GM21526 (cell line): ENCODE measurements at regions not wholly inside any gene's neighbourhood (a gene's known extent, or its start where the extent isn't known, plus 50 kb on each side); places are given as distances from the start of the nearest gene placed in this dataset.

ENCODE experiments used
- ATAC-seq: cut with Tn5 transposase; IDR thresholded peaks from one replicate; pipeline ENCODE4 v1.9.1; 2021; ENCODE audit warnings: moderate library complexity; ENCODE audit not compliant: unreplicated experiment, low FRiP score

DNA sequence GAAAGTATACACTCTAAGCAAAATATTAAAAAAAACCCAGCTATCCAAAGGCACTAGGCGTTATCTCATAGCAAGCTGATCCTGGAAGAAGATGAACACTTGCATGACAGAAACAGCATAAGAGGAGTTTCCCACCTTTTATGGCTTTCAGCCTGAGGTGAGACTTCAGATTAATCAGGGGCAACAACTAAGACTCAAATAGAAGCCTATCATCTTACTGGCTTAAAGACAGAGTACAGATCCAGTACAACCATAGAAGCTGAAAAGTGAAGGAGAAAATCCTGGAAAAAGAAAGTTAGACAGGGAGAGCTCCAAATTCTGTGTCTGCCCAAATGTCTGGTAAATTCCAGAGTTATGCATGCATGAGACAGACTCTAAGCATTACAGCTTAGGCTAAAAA is 360.8 kb upstream of the KCNN2 start:
- ATAC-seq, result no peak

DNA sequence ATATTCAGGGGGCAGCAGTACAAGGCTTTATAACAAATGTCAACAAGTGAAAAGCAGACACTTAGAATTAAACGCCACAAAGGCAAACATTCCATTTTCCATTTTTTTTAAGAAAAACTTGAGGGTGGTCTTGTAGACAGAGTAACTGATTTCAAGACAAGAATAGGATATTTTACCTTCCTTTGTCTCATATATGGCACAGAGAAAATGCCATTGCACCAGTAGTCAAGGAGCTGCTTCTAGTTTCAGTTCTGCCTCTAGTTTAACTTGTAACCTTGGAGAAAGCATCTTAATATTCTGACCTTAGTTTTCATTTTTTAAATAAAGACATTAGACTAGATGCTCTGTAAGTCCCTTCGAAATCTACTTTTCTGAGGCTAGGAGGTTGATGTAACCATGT is 355.3 kb upstream of the KCNN2 start:
- no peak for ATAC-seq

DNA sequence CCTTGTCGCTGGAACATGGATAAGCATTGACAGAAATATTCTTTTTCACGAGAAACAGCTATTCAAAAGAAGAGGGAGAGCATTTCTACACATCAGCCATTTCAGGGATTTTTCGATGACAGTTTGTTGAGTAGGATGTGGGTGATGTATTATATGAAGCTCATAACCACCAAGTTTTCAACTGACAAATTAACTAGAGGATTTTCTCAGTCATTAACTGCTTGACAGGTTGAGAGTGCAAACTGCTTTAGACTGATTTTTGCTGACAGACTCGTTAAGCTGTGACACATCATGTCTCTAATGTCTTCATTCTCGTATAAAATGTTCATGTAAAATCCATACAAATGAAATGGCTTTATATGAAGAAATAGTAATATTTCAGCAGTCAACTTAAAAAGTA is 354.2 kb upstream of the KCNN2 start:
- ATAC-seq, result no peak

DNA sequence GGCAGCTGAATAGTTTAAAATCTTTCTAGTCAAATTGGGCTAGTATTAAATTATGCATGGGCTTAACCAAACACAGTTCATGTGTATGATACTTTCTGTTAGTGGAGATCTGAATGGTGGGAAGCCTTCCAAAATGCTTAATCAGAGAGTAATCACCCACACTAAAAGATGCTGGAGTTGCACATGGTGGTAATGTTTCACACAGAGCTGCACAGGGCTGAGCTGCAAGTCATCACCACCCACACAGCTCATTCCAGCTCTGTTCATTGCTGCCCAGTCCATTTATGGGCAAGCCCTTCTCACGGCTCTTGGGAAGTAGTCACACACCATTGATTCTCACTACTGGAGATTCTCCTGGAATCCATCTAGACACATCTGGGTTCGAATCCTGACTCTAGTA is 351.5 kb upstream of the KCNN2 start:
- ATAC-seq, result no peak

DNA sequence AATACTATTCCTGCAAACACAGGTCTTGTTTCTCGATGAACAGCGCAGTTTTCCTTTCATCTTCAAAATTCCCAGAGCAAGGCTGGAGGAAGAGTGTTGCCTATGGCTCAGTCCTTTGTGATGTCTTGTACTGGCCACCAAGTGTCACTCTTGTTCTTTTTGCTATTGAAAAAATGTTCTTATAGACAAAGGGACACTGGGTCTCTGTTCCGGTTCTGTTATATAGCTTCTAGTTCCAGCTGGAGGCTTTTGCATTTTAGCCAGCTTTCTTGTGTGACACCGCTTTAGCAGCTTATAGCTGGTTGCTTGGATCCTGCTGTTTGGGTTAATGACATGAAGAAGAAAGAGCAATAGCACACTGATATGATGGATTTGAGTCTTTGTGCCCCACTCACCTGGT is 343.7 kb upstream of the KCNN2 start:
- no peak for ATAC-seq

DNA sequence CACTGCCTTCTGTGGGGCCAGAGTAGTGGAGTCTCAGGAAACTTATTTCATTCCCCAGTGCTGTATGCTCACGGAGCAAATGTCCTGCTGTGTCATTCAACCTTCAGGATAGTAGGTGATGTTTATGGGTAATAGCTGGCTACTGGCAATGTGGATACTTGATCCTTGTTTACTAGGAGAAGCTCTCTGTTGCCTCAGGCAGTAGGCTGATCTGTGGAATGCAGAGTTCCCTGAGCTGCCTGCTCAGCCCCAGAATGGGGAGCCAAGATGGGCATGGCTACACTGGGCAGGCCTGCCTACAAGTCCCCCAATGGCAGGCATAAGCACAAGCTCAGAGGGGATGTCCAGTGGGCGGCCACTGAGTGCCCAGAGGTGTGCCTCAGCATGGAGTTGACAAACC is 323.1 kb upstream of the KCNN2 start:
- no peak for ATAC-seq

DNA sequence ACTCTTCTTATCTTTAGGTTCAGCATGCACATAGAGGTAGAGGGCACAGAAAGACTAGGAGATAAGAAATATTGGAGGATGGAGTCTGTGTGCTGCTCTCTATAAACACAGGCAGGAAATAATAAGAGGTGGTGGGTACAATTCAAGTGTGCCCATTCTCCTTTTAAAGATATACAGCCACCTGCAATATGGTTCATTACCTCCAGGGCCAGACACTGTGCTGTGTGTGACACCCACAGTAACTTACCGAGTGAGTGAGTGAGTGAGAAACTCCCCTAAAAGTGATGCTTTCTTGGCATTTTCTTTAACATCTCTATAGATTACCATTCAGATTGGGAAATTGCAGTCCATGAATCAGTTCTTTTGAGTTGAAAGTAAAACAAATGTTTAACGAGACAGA is 311.8 kb upstream of the KCNN2 start:
- ATAC-seq, result no peak

DNA sequence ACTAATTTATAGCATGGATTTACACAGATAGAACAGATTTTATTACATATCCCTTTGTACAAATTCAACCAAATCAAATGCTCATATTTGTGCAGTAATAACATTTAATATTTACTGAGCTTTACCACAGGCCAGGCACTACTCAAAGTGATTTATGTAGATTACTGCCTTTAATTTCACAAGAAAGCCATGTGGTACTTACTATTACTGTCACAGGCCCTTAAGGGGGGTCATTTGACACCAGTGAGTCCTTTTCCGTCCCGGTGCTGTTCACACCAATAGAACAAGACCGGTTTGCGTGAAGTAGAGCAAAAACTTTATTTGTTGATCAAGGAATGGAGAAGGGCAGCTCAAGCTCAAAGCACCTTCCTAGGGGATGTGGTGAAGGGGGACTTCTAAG is 308.5 kb upstream of the KCNN2 start:
- no peak for ATAC-seq

DNA sequence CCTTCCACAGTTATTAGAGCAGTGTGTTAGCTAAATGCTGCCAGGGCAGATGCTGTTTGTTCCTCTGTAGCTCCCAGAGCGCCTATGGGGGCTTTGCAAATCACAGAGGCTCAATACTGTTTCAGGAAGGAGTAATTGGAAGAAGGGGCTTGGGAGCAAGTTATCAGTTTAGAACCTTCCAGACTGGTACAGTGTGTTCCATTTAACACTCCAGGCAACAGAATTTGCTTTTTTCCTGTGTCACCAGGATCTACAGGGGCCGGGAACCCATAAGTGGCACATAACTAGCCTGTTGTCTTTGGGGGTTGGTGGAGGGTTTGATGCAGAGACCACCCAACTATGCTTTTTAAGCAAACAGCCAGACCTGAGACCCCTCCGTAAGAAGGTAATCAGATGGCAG is 307.3 kb upstream of the KCNN2 start:
- no peak for ATAC-seq

DNA sequence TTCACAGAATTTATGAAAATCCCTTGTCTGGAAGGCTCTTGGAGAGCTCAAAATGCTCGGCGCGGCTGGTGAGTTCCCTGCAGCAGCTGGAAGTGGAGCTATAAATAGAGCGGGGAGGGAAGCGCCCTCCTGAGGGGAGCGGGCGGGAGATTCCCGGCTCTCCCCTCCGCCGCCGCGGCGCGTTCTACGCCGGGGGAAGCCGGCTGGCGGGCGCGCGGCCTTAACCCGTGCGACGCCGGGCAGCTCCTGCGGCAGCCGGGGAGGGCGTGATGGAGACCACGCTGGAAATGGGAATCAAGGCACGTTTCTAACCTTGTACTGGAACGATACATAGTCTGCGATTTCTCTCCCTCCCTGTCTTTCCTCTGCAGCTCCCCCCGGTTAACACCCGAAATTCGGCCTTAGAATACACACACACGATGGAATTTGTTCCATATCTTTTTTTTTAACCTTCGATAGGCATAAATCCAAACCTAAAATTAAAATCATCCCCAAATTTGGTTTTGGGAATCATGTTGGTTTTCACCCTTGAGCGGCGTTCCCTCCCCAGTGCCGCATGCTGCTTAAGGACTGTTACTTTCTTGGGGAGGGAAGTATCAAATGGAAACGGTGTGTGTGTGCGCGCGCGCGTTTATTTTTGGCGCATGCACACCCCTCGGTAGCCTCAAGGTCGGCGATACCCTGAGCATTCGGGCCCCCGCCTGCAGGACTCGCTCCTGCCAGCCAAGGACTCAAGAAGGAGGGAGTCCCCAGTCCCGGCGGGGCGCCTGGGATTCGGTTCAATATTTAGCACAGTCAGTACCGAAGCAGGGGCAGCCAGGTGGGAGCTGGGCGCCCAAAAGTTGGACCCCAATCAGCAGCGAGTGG is 306.3 kb upstream of the KCNN2 start:
- no peak for ATAC-seq

DNA sequence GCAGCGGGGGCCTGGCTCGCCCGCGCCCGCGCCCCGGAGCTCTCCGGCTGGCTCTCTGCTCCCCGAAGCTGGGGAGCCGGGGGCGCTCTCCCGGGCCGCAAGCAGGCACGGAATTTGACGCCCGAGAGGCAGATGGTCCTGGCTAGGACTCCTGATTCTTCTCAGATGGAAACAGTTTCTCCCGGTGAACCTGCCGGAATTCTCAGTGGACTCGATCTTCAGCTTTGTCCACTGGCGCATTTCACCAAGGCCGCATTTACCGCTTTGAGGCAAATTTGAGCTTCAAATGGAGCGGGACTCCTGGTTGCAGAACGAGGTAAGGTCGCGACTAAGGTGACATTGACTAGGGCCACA is 305.7 kb upstream of the KCNN2 start:
- ATAC-seq, result no peak

DNA sequence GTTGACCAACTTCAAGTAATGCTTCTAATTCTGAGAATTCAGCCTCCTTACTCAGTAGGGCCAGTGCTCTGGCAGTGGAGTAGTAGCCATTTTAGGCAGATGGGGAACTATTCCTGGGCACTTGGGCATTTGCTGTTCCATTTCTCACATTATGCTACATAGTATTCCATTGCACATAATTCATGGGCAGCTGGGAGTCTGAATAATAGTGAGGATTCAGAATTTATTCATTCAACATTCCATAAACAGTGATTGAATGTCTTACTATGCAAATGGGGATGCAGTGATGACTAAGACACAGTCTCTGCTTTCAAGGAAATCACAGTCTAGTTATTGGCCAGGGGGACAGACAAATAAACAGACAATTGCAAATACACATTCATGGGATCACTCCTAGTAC is 301.0 kb upstream of the KCNN2 start:
- no peak for ATAC-seq

DNA sequence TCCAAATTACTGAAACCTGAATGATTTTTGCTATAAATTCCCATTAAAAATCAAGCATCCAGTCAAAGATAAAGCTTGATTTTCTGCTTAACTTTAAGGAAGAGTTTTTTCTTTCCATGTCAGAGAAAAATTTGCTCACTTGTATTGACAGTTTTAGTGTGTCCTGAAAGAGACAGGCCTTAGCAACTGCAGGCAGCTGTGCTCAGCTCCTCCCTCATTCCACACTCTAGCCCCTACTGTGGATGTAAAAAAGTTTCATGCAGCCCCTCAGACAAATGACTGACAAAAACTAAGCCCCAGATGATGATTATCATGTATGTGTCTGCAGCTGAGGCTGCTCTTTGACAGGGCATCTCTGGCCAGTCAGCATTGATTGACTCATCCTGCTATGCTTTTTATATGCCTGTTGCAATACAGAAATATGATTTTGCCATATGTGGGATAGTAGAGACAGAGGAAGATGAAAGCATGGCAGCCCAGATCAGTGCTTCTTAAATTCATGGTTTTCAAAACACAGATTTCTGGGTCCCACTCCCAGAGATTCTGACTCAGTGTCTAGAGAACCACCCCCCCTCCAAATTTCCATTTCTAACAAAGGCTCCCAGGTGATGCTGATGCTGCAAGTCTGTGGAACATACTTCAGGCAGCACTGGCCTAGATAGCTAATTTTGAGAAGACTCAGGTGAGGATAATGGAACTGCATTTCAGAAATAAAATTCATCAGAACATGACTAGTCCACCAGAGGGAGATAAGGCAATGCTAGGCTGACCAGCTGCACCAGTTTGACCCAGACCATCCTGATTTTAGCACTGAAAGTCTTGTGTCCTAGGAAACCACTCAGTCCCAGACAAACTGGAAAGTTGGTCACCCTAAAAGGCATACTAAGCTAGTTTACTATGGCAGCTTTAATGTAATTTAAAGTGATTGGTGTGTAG is 298.7 kb upstream of the KCNN2 start:
- ATAC-seq, result no peak

DNA sequence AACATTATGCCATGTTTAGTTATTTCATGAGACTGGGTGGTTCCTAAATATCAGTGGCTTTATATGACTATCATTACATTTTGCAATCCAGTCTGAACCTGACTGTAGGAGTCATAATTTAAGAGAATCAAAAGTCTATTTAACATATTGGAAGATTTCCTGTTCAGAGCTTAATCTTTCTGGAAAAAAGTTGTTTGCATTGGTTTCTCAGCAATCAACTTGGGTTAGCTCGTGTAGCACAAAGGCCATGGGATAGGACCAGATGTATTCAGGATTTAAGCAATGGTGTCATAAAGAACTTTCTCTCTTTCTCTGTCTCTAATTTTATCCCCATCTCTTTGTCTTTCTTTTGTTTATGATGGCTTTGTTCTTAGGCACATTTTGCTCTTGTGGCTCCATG is 296.0 kb upstream of the KCNN2 start:
- no peak for ATAC-seq

DNA sequence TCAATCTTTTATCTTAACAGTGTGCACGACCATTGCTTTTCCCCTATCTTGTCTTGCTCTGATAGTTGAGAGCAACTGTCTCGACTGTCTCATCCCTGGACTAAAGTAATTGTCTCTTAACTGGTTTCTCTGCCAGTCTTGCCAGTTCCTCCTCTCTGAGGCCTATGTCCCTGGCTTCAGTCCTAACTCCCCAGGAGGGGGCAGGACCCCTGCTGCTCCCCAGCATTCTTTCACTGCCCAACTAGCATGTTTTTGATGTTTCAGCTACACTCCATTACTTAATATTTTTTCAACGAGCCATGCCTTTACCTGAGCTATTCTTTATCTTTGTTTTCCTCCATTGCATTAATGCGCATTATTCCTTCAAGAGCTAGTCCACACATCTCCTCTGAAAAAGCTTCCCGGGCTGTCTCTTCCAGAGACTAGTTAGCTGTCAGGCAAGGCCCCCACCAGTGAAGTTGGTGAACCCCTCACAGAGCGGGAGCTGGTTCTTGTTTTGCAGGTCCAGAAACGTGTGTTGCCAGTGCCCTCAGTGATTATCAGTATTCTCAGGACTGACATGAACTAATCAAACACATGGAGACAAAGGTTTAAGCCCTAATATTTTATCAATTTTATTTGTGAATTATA is 291.7 kb upstream of the KCNN2 start:
- no peak for ATAC-seq

DNA sequence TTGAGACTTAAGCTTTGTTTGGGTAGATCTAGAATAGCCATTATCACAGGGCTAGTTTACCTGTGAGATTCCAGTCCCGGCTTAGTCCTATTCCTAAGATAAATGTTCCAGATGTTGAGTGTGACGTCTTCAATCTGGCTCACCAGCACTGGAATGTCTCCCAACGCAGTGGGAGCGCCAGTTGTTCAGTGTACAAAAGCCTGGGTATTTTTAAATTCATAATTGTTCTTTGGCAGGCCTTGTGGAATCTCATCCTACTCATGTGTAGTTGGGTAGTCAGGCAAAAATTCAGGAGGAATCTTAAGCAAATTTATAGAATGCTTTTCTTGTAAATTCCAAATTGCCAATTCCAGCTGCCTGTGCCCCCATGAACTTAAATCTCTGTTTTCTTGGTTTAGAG is 272.6 kb upstream of the KCNN2 start:
- ATAC-seq, result no peak

DNA sequence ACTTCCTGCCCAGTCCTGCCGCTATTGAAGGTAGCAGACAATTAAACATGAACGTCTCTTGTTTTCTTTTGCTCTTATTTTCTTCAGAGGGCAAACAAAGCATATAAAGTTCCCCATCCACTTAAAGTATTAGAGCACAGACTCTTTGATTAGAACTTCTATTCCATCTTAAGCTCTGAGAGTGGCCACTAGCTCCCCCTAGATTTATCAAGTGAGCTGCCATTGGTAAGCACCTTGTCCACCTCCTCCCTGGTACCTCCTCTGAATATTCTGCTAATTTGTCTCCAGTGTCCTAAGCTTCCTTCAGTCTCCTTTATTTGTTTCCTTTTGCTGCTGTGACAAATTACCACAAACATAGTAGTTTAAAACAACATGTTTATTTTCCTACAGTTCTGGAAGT is 264.3 kb upstream of the KCNN2 start:
- no peak for ATAC-seq

DNA sequence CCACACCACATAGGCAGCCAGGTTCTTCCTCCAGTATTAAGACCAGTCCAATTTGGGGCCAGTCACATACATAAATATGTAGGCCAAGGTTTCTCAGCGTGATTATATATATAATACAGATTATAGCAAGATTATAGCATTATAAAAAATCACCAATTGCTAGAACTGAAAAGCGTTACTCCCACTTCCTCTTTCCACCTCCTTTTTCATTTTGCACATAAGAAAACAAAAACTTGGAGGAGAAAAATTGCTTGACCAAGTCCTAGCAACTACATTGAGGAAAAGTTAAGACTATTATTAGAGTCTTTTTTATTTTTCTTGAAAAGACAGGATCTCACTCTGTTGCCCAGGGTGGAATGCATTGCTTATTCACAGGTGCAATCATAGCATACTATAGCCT is 262.7 kb upstream of the KCNN2 start:
- ATAC-seq, result no peak

DNA sequence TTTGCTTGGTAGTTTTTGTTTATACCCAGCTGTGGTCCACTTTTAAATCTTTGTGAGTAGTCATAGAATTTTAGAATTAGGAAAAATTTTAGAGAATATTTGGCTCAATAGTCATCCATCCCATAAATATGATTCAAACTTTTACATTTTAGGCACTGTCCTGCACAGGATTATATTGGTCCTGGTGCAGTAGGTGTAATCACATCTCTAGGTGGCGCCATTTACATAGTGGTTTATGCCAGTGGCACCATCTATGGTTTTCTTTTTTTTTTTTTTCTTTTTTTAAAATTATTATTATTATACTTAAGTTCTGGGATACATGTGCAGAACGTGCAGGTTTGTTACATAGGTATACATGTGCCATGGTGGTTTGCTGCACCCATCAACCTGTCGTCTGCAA is 260.7 kb upstream of the KCNN2 start:
- ATAC-seq, result peak; percentile 91

DNA sequence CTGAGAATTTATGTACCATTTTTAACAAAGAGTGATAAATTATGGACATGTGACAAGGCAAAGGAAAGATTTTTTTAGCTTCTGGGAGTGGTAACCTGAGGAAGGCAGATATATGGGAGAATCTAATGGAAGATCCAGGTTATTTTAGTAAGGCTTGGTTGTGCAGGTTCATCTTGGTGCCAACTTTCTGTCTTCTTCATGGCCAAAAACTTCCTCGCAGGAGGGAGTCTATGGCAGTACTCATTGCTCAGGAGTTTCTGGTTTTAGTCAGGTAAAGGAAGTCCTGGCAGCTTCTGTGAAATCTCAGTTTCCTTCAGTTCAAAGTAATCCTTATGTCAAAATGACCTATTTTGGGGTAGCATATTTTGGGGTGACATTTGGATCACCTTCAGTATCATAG is 248.3 kb upstream of the KCNN2 start:
- no peak for ATAC-seq

DNA sequence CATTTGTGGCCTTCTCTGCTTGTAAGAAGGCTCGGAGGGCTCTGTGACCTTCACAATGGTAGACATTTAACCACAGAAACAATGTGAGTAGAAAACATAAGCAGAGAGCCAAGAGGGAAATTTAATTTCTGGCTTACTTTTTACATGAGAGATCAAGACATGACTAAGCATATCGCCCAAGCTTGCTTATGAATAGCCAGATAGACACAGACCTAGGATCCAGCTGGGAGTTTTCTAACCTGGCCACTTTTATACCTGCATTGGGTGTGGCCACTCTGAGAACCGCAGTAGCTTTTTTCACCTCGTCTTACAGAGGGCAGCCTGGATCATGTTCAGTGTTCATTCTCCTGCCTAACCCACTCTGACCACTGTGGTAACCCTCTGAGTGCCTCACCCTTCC is 244.9 kb upstream of the KCNN2 start:
- ATAC-seq, result no peak
